ENCODE measurements at regions not wholly inside any gene's neighbourhood (a gene's known extent, or its start where the extent isn't known, plus 50 kb on each side); places are given as distances from the start of the nearest gene placed in this dataset.

- H4K20me1 ChIP-seq (ENCODE audit: insufficient read depth, low read length) = no peaks in the 10 kb centered on the region
- H3K4me1 ChIP-seq (ENCODE audit: control insufficient read depth, insufficient read depth, low read length) = no peaks in the 10 kb centered on the region
- no peak overlapping the region for H3K4me3 ChIP-seq (ENCODE audit: insufficient read depth, low read depth, low read length)
- BruUV-seq (replicated peaks) = no TSS peak
- H3K14ac ChIP-seq (replicated peaks; ENCODE audit: low read depth, low read length) = no peak overlapping the region
- TF ChIP-seq POLR2A (IDR thresholded peaks at IDR 0.05; ENCODE audit: low read depth, low read length) = no peak
- no peak for TF ChIP-seq CTCF (conservative IDR thresholded peaks at IDR 0.05; ENCODE audit: low read depth, low read length)
- TF ChIP-seq RCOR1 (IDR thresholded peaks at IDR 0.05; ENCODE audit: insufficient replicate concordance, low read length) = no peak
- no peak for TF ChIP-seq RFX5 (IDR thresholded peaks at IDR 0.05; ENCODE audit: low read depth, low read length)
- TF ChIP-seq BHLHE40 (IDR thresholded peaks at IDR 0.05; ENCODE audit: low read depth, low read length) = no peak
- TF ChIP-seq CEBPB (IDR thresholded peaks at IDR 0.05; ENCODE audit: low read depth, low read length) = no peak
- no peak for TF ChIP-seq RAD21 (IDR thresholded peaks at IDR 0.05; ENCODE audit: low read length)
- TF ChIP-seq MAFK (IDR thresholded peaks at IDR 0.05; ENCODE audit: low read depth, low read length) = no peak
- TF ChIP-seq CHD1 (IDR thresholded peaks at IDR 0.05; ENCODE audit: low read depth, low read length) = no peak
- no peak for TF ChIP-seq USF2 (IDR thresholded peaks at IDR 0.05; ENCODE audit: low read depth, low read length)
- no peak for TF ChIP-seq MAZ (IDR thresholded peaks at IDR 0.05; ENCODE audit: borderline replicate concordance, low read depth, low read length)
- no peak for TF ChIP-seq FOS (IDR thresholded peaks at IDR 0.05; ENCODE audit: low read depth, low read length)
- no peak for TF ChIP-seq NFE2L2 (IDR thresholded peaks at IDR 0.05; ENCODE audit: low read depth, low read length)
- TF ChIP-seq MXI1 (IDR thresholded peaks at IDR 0.05; ENCODE audit: borderline replicate concordance, low read depth, low read length) = no peak
- TF ChIP-seq ELK1 (IDR thresholded peaks at IDR 0.05; ENCODE audit: borderline replicate concordance, low read depth, low read length) = no peak
- TF ChIP-seq SMC3 (IDR thresholded peaks at IDR 0.05; ENCODE audit: low read depth, low read length) = no peak
- intact Hi-C loops (cut with micrococcal nuclease) (no loop called here), in situ Hi-C loops (cut with MboI; ENCODE audit: low sequenced_read_pairs) (no loop called here), dilution Hi-C loops (cut with HindIII; ENCODE audit: low sequenced_read_pairs, unreplicated experiment) (no loop called here)
- WGBS, 2 experiments (ENCODE audit: extremely low coverage in 2 of 2, insufficient read length in 1 of 2) = 20% methylated on average over 2 of the region's 12 CpGs; no CpG with 5 or more reads in 1 of the 2 experiments
- no peak overlapping the region for H2BK20ac ChIP-seq (ENCODE audit: low read depth, low read length)
- no peak overlapping the region for H3K56ac ChIP-seq (ENCODE audit: extremely low read depth, insufficient read depth, low read length)
- POLR2A ChIA-PET (ENCODE audit: unreplicated experiment) = no interaction called here
- H3K4ac ChIP-seq (ENCODE audit: low read depth, low read length) = no peak overlapping the region
- H3K9ac ChIP-seq (ENCODE audit: low read depth, low read length) = no peak overlapping the region
- H3K27ac ChIP-seq (ENCODE audit: insufficient read depth, low read length) = no peak overlapping the region
- no peak overlapping the region for H2AK5ac ChIP-seq (ENCODE audit: low read depth, low read length)
- CTCF ChIA-PET = no interaction called here
- H3K79me1 ChIP-seq (ENCODE audit: low read depth in 1 of 2, low read length in 2 of 2) = no peaks in the 10 kb centered on the region
- no peak overlapping the region for H2AK9ac ChIP-seq (replicated peaks; ENCODE audit: low read depth, low read length, poor library complexity)
- H3K36me3 ChIP-seq (ENCODE audit: control insufficient read depth, insufficient read depth, low read length) = no peaks in the 10 kb centered on the region
- no peaks in the 10 kb centered on the region for H3K27me3 ChIP-seq (ENCODE audit: control insufficient read depth, insufficient read depth, low read length)
- no peak overlapping the region for H2BK120ac ChIP-seq (ENCODE audit: low read depth, low read length)
- no peak overlapping the region for H3K23ac ChIP-seq (ENCODE audit: low read depth, low read length)
- no peak overlapping the region for H3K4me2 ChIP-seq (ENCODE audit: low read depth, low read length)
- no peak overlapping the region for H2AFZ ChIP-seq (replicated peaks; ENCODE audit: low read length, poor library complexity)
- no peaks in the 10 kb centered on the region for H3K9me1 ChIP-seq (ENCODE audit: insufficient read depth, low read length)
- no peak overlapping the region for H4K91ac ChIP-seq (ENCODE audit: insufficient read depth, low read depth, low read length)
- ATAC-seq (ENCODE audit: low read depth) (no peak), DNase-seq (no peak)
- no peak overlapping the region for H3K18ac ChIP-seq (ENCODE audit: low read depth, low read length)
- H2BK5ac ChIP-seq (ENCODE audit: low read depth, low read length, poor library complexity, severe bottlenecking) = no peak overlapping the region
- no peak overlapping the region for H4K5ac ChIP-seq (ENCODE audit: low read depth, low read length)
- no peak overlapping the region for H2BK15ac ChIP-seq (ENCODE audit: low read depth, low read length)
- H4K8ac ChIP-seq (ENCODE audit: low read depth in 2 of 2, low read length in 2 of 2) = no peak overlapping the region
- peaks cover 26% of the 10 kb centered on the region for H3K9me3 ChIP-seq (ENCODE audit: control insufficient read depth, insufficient read depth, low read length)
Observed at GRCh38 chr1:4565801-4566449, 88.5 kb upstream of the AJAP1 start.
